GM21381 (cell line): ENCODE measurements at regions not wholly inside any gene's neighbourhood (a gene's known extent, or its start where the extent isn't known, plus 50 kb on each side); places are given as distances from the start of the nearest gene placed in this dataset.

ENCODE experiments used
- ATAC-seq: cut with Tn5 transposase; IDR thresholded peaks from one replicate; pipeline ENCODE4 v1.9.1; 2021; ENCODE audit warnings: mild to moderate bottlenecking, moderate library complexity; ENCODE audit not compliant: unreplicated experiment

DNA sequence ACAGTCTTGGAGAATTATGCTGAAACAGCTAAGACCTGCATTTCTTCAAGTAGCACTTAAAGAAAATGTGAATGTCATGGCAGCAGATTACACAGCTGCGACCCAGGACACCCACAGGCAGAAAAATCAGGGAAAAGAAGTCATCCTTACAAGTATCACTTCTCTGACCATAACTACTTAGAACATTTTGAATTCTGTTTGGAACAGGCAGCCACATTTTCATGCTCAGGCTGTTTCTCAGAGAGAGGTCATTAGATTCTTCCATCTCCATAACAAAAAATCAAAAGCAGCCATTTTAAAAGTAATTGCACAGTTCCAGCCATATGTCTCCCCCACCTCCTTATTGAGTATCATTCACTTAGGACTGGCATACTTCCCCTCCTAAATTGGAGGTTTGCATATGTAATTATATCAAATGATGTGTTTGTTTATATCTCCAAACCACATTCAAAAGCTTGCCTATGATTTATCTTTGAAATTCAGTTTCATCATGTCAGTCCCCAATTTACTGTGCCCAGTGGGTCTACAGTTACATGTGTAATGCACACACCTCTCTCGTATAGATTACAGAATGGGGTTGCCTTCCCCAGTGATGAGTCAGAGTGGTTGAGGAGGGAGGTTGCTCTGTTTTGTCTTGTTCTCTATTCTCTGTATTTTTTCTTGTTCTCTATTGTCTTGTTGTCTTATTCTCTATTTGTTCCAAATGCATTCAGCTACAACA is 276.5 kb upstream of the MTNR1B start:
- ATAC-seq, result no peak

- ATAC-seq, result no peak
These were observed 273.4 kb upstream of the MTNR1B start for GRCh38 chr11:92696076-92696475.

DNA sequence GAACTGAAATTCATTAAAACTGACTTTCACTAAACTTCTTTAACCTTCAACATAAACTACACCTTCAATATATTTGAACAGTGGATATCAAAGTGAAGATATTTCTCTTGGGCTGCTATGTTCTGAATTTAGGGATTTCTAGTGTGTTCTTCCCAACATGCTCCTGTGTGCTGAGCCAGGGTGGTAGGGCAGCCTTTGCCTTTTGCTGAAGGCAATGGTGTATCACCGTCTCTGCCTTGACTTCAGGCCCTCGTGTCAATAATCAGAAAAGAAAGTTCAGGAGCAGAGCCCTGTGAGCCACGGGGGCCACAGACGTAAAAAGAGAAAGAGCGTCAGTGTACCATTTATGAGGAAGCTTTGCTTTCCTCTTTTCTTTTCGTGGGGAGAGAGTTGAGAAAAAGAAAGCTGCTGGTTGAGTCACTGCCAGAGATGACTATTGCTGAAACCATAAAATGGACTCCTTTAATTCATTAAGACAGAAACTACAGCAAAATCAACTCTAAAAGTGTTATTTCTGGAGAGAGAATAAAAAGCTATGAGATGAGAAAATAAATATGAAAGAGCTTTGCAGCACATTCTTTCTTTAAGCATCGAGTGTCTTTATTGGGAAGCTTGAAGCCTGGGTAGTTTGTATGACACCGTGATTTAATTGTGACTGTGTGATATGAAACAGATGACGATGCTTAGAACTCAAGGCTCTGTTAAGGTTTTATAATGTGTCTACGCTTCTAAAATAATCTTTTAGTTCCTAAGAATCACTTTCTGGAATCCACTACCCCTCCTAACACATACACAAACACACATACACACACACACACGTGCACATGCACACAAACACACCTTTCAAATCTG is 271.8 kb upstream of the MTNR1B start:
- no peak for ATAC-seq

DNA sequence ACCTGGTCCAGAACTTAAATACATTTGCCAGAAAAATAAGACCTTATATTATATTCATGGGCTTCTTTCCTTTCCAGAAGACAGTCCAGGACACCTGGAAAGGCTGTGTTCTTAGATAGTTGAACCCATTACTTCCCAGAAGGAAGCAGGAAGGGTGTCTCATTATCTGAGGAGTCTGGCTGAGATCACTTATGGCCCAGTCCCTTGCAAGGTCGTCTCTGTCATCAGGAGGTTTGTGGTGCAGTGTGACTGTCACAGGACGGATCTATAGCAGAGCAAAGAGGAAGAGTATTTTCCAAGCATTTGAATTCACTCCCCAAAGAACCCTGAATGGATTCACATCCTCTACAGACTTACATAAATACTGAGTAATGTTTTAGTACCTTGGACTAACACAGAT is 270.7 kb upstream of the MTNR1B start:
- ATAC-seq, result no peak

DNA sequence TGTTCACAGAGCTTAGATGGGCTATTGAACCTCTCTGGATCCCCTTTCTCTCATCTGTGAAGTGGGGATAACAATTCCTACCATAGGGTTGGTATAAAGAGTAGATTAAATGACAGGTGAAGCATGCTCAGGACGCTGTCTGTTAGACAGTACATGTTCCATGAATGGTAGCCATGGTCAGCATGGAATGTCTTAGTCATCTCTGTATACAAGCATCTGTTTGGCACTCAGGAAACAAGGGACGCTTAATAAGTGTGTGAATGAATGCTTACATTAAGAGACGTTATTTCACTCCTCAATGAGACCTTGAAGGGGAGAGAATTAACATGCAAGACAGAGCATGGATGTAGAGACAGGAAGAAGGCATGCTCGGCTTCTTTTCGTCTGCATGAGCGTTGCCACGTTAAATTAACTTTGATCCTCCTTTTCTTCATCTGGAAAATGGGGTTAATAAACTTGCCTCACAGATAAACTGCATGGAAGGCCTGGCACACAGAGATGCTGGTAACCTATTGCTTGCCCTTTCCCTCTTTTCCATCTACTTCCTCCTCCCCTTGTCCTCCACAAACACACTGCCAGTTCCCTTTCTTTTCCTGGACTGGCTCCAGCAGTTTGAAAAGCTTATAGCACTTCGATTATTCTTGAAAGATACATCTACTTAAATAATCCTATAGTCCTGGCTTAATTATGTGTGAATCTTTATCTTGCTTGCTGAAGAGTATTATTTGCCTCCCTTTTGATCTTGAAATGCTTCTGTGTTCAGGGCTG is 267.2 kb upstream of the MTNR1B start:
- no peak for ATAC-seq

DNA sequence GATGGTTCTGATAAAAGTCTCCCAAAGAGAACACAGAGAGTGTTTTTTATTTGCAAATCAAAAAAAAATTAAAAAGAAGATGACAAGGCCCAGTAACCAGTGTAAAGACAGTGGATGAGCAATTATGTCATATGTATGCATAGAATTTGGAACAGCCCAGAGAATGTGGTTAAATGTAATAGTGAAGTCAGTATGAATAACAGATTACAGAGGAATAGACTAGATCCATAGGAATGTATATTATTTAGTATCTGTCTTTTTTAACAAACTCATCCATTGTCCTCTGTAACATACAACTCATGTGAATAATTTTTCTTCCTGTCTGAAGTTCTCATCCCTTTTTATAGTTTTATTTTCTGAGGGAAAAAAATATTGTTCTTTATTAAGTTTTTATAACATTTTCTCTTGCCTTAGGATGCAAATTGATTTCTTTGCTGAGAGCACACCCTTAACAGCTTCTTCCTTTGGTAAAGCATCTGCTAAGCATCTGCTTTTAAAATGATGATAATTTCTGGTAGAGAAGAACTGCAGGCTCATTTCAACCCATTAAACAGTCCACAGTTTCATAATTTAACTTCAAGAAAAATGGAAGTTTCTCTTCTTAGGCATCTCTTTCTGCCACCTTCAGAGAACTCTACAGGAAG is 266.5 kb upstream of the MTNR1B start:
- ATAC-seq, result no peak

DNA sequence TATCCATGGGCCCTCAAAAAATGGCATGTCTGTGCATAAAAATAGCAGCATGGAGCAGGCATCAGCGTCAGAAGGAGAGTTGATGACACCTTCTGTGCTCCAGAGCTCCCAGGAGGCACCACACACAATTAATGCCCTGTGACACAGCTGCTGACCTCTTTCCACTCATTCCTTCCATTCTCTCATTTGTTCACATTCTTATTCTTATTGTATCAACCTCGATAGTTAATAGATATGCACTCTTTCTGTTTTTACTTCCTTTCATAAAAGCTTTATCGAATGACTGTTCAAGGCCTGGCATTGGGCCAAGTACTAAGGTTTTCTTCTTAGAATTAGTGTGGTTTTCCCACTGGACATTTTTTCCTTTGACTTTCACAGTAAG is 266.0 kb upstream of the MTNR1B start:
- ATAC-seq, result no peak

DNA sequence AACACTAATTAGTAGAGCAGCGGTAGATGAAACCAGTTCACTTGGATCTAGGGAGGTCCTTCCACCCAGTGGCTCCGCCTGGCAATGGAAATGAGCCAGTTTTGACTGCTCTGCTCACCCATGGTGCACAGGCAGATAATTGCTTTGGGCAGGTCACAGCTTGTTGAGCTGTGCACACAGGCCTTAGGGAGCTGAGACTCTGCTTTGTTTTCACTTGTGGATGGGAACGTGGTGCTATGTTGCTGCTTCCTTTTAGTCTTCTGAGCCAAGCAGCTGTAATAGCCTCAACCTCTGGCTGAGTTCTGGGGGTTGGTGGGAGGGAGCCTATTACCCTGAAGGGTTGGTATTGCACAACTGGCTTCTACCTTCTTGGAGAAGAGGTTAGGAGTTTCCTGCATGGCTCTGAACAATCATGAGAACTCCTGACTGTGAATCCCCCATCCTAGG is 262.3 kb upstream of the MTNR1B start:
- no peak for ATAC-seq

DNA sequence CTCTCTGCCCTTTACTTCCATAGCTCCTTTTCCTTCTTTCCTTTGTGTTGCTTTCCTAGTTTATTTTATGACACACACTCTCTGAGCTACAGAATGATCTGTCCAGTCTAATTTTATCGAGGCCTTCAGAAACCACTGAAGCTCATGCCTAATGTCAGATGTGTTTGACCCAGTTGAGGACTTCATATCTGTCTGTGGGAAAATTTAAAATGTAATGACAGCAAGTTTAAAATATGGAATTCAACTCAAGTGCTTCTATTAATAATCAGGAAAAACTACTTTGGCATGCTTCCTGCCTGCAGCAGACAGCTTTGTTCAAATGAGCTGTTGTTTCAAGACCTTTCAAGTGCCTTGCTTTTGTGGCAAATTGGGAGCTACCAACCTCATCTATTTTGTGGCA is 261.8 kb upstream of the MTNR1B start:
- no peak for ATAC-seq

GRCh38 chr11:92709329-92709728 is 260.1 kb upstream of the MTNR1B start:
- ATAC-seq, result no peak

DNA sequence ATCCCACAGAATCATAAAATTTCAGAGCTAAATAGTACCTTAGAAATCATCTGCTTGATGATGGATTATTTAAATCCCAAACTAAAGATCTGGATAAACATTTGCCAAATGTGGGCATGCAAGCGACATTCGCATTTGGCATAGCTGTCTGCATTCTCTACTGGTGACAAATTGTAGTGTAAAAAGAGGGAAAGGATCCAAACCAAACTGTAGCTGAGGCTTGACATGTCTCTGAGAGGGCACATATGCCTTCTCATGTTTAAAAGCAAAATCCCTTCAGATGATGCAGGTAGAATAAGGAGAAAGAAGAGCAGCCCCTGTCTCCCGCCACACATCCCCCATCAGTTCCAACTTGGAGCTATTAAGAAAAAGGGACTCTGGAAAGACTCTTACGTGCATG is 257.5 kb upstream of the MTNR1B start:
- ATAC-seq, result no peak

DNA sequence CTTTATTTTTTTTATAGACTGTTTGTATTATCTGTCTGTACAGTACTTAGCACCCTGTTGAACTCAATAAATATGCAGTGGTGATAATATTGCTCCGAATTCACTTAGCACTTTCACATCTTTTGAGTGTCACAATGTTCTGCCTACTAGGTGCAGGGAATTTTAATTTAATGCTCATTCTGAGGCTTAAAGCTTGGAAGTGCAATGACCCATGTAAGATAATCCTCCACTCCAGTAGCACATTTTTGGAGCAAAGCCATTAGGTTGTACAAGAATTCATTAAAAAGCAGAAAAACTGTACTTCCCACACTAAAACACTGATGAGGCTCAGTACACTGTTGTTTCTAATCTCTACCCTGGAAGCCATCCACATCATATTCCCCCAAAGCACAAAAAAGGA is 255.3 kb upstream of the MTNR1B start:
- no peak for ATAC-seq

- no peak for ATAC-seq
These were observed 252.2 kb upstream of the MTNR1B start for GRCh38 chr11:92717240-92717639.

DNA sequence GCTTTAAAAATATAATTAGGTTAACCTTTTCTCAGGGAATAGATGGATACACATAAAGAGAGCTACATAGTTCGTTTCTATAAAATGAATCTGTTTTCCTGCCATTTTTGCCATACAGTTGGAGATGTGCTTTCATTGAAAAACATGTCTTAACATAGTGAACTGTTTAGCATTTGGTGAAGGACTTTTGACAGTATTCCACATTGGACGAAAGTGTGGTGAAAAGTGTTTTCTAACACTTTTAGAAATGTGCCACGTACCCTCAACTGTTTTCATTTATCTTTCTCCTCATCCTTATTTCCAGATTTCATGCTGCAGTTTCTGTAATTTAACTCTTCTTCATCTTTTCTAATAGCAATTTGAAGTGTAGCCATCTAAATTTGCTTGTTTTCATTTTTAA is 249.1 kb upstream of the MTNR1B start:
- no peak for ATAC-seq

DNA sequence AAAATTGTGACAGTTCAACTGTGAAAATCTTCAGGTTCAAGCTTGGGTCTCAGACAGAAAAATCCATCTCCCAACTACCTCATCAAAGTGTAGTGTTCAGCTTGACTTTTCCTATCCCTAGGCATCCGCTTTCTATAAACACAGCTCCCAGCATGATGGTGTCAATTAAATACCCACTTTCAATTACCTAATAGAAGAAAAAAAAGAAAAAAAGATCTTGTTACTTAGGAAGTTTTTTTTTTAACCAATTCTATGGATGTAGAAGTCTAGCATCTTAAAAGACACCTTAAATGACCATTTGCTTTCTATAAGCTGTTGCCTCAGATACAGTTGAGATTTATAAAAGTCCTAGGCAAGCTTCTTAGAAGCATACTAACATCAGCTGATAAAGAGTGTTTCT is 244.1 kb upstream of the MTNR1B start:
- no peak for ATAC-seq

DNA sequence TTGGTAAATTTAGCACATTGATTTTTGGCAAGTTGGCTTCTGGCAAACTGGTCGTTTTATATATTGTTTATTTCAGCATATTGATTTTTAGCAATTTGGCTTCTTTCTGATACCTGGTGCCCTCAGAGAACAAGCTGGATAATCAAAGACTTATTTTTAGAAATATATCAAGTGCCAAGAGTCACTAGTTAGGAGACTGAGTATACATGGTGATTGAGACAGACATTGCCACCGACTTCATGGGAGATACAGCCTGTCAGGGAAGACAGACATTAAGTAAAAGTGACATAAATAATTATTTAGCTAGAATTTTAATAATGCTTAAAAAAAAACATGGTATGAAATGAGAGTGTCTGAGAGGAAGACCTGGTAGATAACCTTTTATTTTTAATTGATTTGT is 242.3 kb upstream of the MTNR1B start:
- ATAC-seq, result no peak

GRCh38 chr11:92727769-92728168 is 241.7 kb upstream of the MTNR1B start:
- ATAC-seq, result no peak

DNA sequence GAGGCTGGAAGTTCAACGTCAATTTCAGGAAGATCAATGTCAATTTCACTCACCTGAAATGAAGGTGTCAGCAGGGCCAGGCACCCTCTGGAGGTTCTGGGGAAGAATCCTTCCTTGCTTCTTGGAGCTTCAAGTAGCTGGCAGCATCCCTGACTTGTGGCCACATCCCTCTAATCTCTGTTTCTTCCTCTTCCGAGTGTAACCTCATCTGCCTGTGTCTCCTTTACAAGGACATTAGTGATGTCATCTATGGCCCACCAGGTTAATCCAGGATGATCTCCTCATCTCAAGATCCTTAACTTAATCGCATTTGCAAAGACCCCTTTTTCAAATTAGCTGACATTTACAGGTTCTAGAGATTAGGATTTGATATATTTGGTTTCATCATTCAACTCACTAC is 240.8 kb upstream of the MTNR1B start:
- no peak for ATAC-seq

DNA sequence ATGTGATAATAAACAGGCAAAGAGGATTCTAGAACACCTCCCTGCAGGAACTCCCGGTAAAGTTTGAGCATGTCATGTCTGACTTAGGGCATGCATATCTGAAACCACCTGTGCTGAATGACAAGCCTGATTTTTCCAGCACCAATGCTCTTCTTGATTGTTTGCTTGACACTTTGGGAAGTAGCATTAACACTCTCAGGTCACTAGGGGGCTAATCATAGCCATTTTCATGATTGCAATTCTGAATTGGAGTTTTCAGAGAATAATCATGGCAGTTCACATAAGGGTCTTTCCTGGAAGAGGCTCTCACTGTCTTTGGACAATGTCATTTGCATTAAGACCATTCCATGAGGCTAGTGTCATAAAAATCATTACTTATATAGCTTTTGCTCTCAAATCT is 234.4 kb upstream of the MTNR1B start:
- ATAC-seq, result no peak

GRCh38 chr11:92738276-92738675 is 231.2 kb upstream of the MTNR1B start:
- ATAC-seq, result no peak

GRCh38 chr11:92739041-92739440 is 230.4 kb upstream of the MTNR1B start:
- no peak for ATAC-seq
